ENCODE measurements at regions not wholly inside any gene's neighbourhood (a gene's known extent, or its start where the extent isn't known, plus 50 kb on each side); places are given as distances from the start of the nearest gene placed in this dataset.

GRCh38 chr5:117947121-117947520 is 1041.2 kb downstream of the DTWD2 start:
- no peaks in the 10 kb centered on the region for H3K27me3 Mint-ChIP-seq (ENCODE audit: low read depth)
- DNase-seq (ENCODE audit: low read depth, low spot score), result no peak
- H3K27ac Mint-ChIP-seq (ENCODE audit: unreplicated experiment), result no peak overlapping the region
- H3K9me3 Mint-ChIP-seq, result peaks cover 3% of the 10 kb centered on the region
- H3K4me3 Mint-ChIP-seq, result no peak overlapping the region
- no peak for TF ChIP-seq CTCF (conservative IDR thresholded peaks at IDR 0.05)
- H3K4me1 Mint-ChIP-seq, result peaks cover 5% of the 10 kb centered on the region
- no peaks in the 10 kb centered on the region for H3K36me3 Mint-ChIP-seq (ENCODE audit: low read depth)

- no peak for TF ChIP-seq CTCF (conservative IDR thresholded peaks at IDR 0.05)
- DNase-seq (ENCODE audit: low read depth, low spot score), result no peak
- Mint-ChIP-seq H3K9me3 (peaks cover 15% of the 10 kb centered on the region), H3K27me3 (ENCODE audit: low read depth) (no peaks in the 10 kb centered on the region), H3K4me3 (no peak overlapping the region), H3K4me1 (peaks cover 5% of the 10 kb centered on the region), H3K36me3 (ENCODE audit: low read depth) (peaks cover 2% of the 10 kb centered on the region), H3K27ac (ENCODE audit: unreplicated experiment) (no peak overlapping the region)
Observed at GRCh38 chr5:117945258-117945657, 1043.1 kb downstream of the DTWD2 start.

GRCh38 chr5:117943541-117943940 is 1044.8 kb downstream of the DTWD2 start:
- Mint-ChIP-seq H3K27ac (ENCODE audit: unreplicated experiment) (no peak overlapping the region), H3K4me1 (peaks cover 5% of the 10 kb centered on the region), H3K4me3 (no peak overlapping the region), H3K27me3 (ENCODE audit: low read depth) (no peaks in the 10 kb centered on the region), H3K36me3 (ENCODE audit: low read depth) (peaks cover 6% of the 10 kb centered on the region), H3K9me3 (peaks cover 20% of the 10 kb centered on the region)
- DNase-seq (ENCODE audit: low read depth, low spot score), result no peak
- no peak for TF ChIP-seq CTCF (conservative IDR thresholded peaks at IDR 0.05)

GRCh38 chr5:117942861-117943519 is 1045.4 kb downstream of the DTWD2 start:
- DNase-seq (ENCODE audit: low read depth, low spot score), result no peak
- Mint-ChIP-seq H3K9me3 (peaks cover 20% of the 10 kb centered on the region), H3K4me3 (no peak overlapping the region)

GRCh38 chr5:117893211-117893610 is 1095.1 kb downstream of the DTWD2 start:
- Mint-ChIP-seq H3K4me3 (no peak overlapping the region), H3K9me3 (peaks cover 2% of the 10 kb centered on the region), H3K27ac (ENCODE audit: unreplicated experiment) (no peak overlapping the region), H3K36me3 (ENCODE audit: low read depth) (no peaks in the 10 kb centered on the region), H3K4me1 (peaks cover 9% of the 10 kb centered on the region), H3K27me3 (ENCODE audit: low read depth) (no peaks in the 10 kb centered on the region)
- no peak for TF ChIP-seq CTCF (conservative IDR thresholded peaks at IDR 0.05)
- no peak for DNase-seq (ENCODE audit: low read depth, low spot score)

More at GRCh38 chr5:117942861-117943519, 1045.4 kb downstream of the DTWD2 start:
- Mint-ChIP-seq H3K4me1 (peaks cover 5% of the 10 kb centered on the region), H3K27me3 (ENCODE audit: low read depth) (no peaks in the 10 kb centered on the region), H3K27ac (ENCODE audit: unreplicated experiment) (no peak overlapping the region), H3K36me3 (ENCODE audit: low read depth) (peaks cover 6% of the 10 kb centered on the region)
- no peak for TF ChIP-seq CTCF (conservative IDR thresholded peaks at IDR 0.05)

All from neural crest cell (in vitro differentiated cells).